ENCODE measurements at regions not wholly inside any gene's neighbourhood (a gene's known extent, or its start where the extent isn't known, plus 50 kb on each side); places are given as distances from the start of the nearest gene placed in this dataset.

- Histone ChIP-seq H3K4me3 (IDR thresholded peaks at IDR 0.05; ENCODE audit: insufficient read depth, low read depth, low read length) (no peak overlapping the region), H3K27me3 (ENCODE audit: insufficient read depth, low read depth) (no peaks in the 10 kb centered on the region), H3K27ac (no peak overlapping the region), H3K36me3 (ENCODE audit: insufficient read depth) (no peaks in the 10 kb centered on the region), H4K20me1 (ENCODE audit: insufficient read depth) (no peaks in the 10 kb centered on the region), H3K4me2 (no peak overlapping the region), H3K4me1 (ENCODE audit: low read depth, poor library complexity, severe bottlenecking) (no peaks in the 10 kb centered on the region), H3K79me2 (ENCODE audit: insufficient read depth, low read depth) (no peaks in the 10 kb centered on the region), H3K9ac (no peak overlapping the region), H2AFZ (ENCODE audit: low read depth) (no peak overlapping the region)
- no peak for TF ChIP-seq CTCF (conservative IDR thresholded peaks at IDR 0.05; ENCODE audit: low read depth, low read length)
These were observed 308.4 kb upstream of the DPH6 start for GRCh38 chr15:35854316-35854715.

GRCh38 chr15:35857567-35858226 lies 311.7 kb upstream of the DPH6 start:
- Histone ChIP-seq H2AFZ (ENCODE audit: low read depth) (no peak overlapping the region), H3K36me3 (ENCODE audit: insufficient read depth) (no peaks in the 10 kb centered on the region), H3K9ac (no peak overlapping the region), H4K20me1 (ENCODE audit: insufficient read depth) (no peaks in the 10 kb centered on the region), H3K79me2 (ENCODE audit: insufficient read depth, low read depth) (no peaks in the 10 kb centered on the region), H3K4me3 (IDR thresholded peaks at IDR 0.05; ENCODE audit: insufficient read depth, low read depth, low read length) (no peak overlapping the region), H3K27ac (no peak overlapping the region), H3K4me1 (ENCODE audit: low read depth, poor library complexity, severe bottlenecking) (no peaks in the 10 kb centered on the region), H3K4me2 (no peak overlapping the region), H3K27me3 (ENCODE audit: insufficient read depth, low read depth) (no peaks in the 10 kb centered on the region)
- TF ChIP-seq CTCF (conservative IDR thresholded peaks at IDR 0.05; ENCODE audit: low read depth, low read length): no peak

GRCh38 chr15:35858707-35859106 lies 312.7 kb upstream of the DPH6 start:
- no peak overlapping the region for H3K4me3 ChIP-seq (IDR thresholded peaks at IDR 0.05; ENCODE audit: insufficient read depth, low read depth, low read length)
- H3K27me3 ChIP-seq (ENCODE audit: insufficient read depth, low read depth): no peaks in the 10 kb centered on the region
- H4K20me1 ChIP-seq (ENCODE audit: insufficient read depth): no peaks in the 10 kb centered on the region
- no peak overlapping the region for H3K9ac ChIP-seq
- no peaks in the 10 kb centered on the region for H3K79me2 ChIP-seq (ENCODE audit: insufficient read depth, low read depth)
- TF ChIP-seq CTCF (conservative IDR thresholded peaks at IDR 0.05; ENCODE audit: low read depth, low read length): no peak
- no peaks in the 10 kb centered on the region for H3K4me1 ChIP-seq (ENCODE audit: low read depth, poor library complexity, severe bottlenecking)
- H2AFZ ChIP-seq (ENCODE audit: low read depth): no peak overlapping the region
- no peaks in the 10 kb centered on the region for H3K36me3 ChIP-seq (ENCODE audit: insufficient read depth)
- H3K4me2 ChIP-seq: no peak overlapping the region
- no peak overlapping the region for H3K27ac ChIP-seq

GRCh38 chr15:35863655-35864054 lies 317.7 kb upstream of the DPH6 start:
- Histone ChIP-seq H3K9ac (no peak overlapping the region), H3K79me2 (ENCODE audit: insufficient read depth, low read depth) (no peaks in the 10 kb centered on the region), H2AFZ (ENCODE audit: low read depth) (no peak overlapping the region), H3K4me1 (ENCODE audit: low read depth, poor library complexity, severe bottlenecking) (no peaks in the 10 kb centered on the region), H3K4me2 (no peak overlapping the region), H4K20me1 (ENCODE audit: insufficient read depth) (no peaks in the 10 kb centered on the region), H3K27me3 (ENCODE audit: insufficient read depth, low read depth) (no peaks in the 10 kb centered on the region), H3K4me3 (IDR thresholded peaks at IDR 0.05; ENCODE audit: insufficient read depth, low read depth, low read length) (no peak overlapping the region), H3K27ac (no peak overlapping the region), H3K36me3 (ENCODE audit: insufficient read depth) (no peaks in the 10 kb centered on the region)
- TF ChIP-seq CTCF (conservative IDR thresholded peaks at IDR 0.05; ENCODE audit: low read depth, low read length): no peak

Measured in KMS-11 (cell line).